NB4 (cell line): ENCODE measurements at regions not wholly inside any gene's neighbourhood (a gene's known extent, or its start where the extent isn't known, plus 50 kb on each side); places are given as distances from the start of the nearest gene placed in this dataset.

ENCODE experiments used
- CTCF ChIP-seq: IDR thresholded peaks from one replicate; pipeline ENCODE4 v1.5.1; 2012; ENCODE audit warnings: low read depth, low read length
- MAX ChIP-seq: IDR thresholded peaks from 2 replicates; pipeline ENCODE4 v1.6.1; 2011; ENCODE audit warnings: low read depth, low read length
- MYC ChIP-seq: IDR thresholded peaks from 2 replicates; pipeline ENCODE4 v1.6.1; 2011; ENCODE audit warnings: low read depth, low read length
- POLR2A ChIP-seq: IDR thresholded peaks from 2 replicates; pipeline ENCODE4 v1.6.1; 2011; ENCODE audit warnings: mild to moderate bottlenecking; ENCODE audit not compliant: insufficient read length; ENCODE audit errors: extremely low read depth

- TF ChIP-seq CTCF (no peak), MYC (no peak), POLR2A (no peak), MAX (no peak)
These were observed 272.1 kb upstream of the C1orf87 start for GRCh38 chr1:60345621-60346020.
